ENCODE measurements at regions not wholly inside any gene's neighbourhood (a gene's known extent, or its start where the extent isn't known, plus 50 kb on each side); places are given as distances from the start of the nearest gene placed in this dataset.

- TF ChIP-seq CTCF (conservative IDR thresholded peaks at IDR 0.05), result no peak
- no peak overlapping the region for H3K27ac ChIP-seq
Observed at GRCh38 chr16:26348095-26348494, 656.3 kb downstream of the HS3ST4 start.

GRCh38 chr16:26360867-26361266 is 669.1 kb downstream of the HS3ST4 start:
- H3K27ac ChIP-seq, result no peak overlapping the region
- TF ChIP-seq CTCF (conservative IDR thresholded peaks at IDR 0.05), result no peak

GRCh38 chr16:26363581-26363980 is 671.8 kb downstream of the HS3ST4 start:
- H3K27ac ChIP-seq, result no peak overlapping the region
- no peak for TF ChIP-seq CTCF (conservative IDR thresholded peaks at IDR 0.05)

GRCh38 chr16:26365161-26365940 is 673.6 kb downstream of the HS3ST4 start:
- no peak for TF ChIP-seq CTCF (conservative IDR thresholded peaks at IDR 0.05)

GRCh38 chr16:26371349-26371869 is 679.6 kb downstream of the HS3ST4 start:
- no peak for TF ChIP-seq CTCF (conservative IDR thresholded peaks at IDR 0.05)
- no peak overlapping the region for H3K27ac ChIP-seq

More at GRCh38 chr16:26365161-26365940, 673.6 kb downstream of the HS3ST4 start:
- no peak overlapping the region for H3K27ac ChIP-seq

GRCh38 chr16:26374279-26374925 is 682.6 kb downstream of the HS3ST4 start:
- no peak for TF ChIP-seq CTCF (conservative IDR thresholded peaks at IDR 0.05)
- no peak overlapping the region for H3K27ac ChIP-seq

- no peak overlapping the region for H3K27ac ChIP-seq
- no peak for TF ChIP-seq CTCF (conservative IDR thresholded peaks at IDR 0.05)
Observed at GRCh38 chr16:26382586-26382985, 684.1 kb upstream of the C16orf82 start.

Data from VCaP (cell line).